Urinary bladder (tissue), 3 donors: ENCODE measurements at regions not wholly inside any gene's neighbourhood (a gene's known extent, or its start where the extent isn't known, plus 50 kb on each side); places are given as distances from the start of the nearest gene placed in this dataset.
"Not testable (repeated sequence)": the region's sequence is repeated elsewhere in the genome, so short reads cannot be mapped to it uniquely, and the experiment has no call there.

Source experiments
- DNase-seq: peaks from one replicate; pipeline ENCODE4 v3.0.0-alpha.2; 2015; ENCODE audit errors: extremely low spot score
- H3K27ac ChIP-seq: one replicate; pipeline ENCODE4 v1.5.1; 2013; ENCODE audit warnings: low read depth, mild to moderate bottlenecking, moderate library complexity
- H3K36me3 ChIP-seq: one replicate; pipeline ENCODE4 v1.6.1; 2013; ENCODE audit warnings: mild to moderate bottlenecking, moderate library complexity; ENCODE audit not compliant: insufficient read depth
- H3K4me1 ChIP-seq: one replicate; pipeline ENCODE4 v1.6.1; 2013; ENCODE audit warnings: mild to moderate bottlenecking, moderate library complexity; ENCODE audit not compliant: insufficient read depth
- H3K4me3 ChIP-seq: one replicate; pipeline ENCODE4 v1.5.1; 2013; ENCODE audit warnings: low read depth, low read length
- WGBS: extraction: QIAGEN DNeasy Blood & Tissue Kit; methylation state at CpG from one replicate; pipeline ENCODE4 v1.1.7; 2013; 5-methylcytosine and 5-hydroxymethylcytosine counted together
- donor health status: healthy with polysubstance abuse.
- donor health status: healthy.

GRCh38 chr16:29300541-29301535 is 105.7 kb downstream of the NPIPB11 start:
- not testable (repeated sequence) for H3K36me3 ChIP-seq, DNase-seq, H3K4me3 ChIP-seq, H3K4me1 ChIP-seq
- peak overlapping the region; percentile 35 for H3K27ac ChIP-seq
- WGBS, result 68% methylated on average over 27 of the region's 29 CpGs

DNA sequence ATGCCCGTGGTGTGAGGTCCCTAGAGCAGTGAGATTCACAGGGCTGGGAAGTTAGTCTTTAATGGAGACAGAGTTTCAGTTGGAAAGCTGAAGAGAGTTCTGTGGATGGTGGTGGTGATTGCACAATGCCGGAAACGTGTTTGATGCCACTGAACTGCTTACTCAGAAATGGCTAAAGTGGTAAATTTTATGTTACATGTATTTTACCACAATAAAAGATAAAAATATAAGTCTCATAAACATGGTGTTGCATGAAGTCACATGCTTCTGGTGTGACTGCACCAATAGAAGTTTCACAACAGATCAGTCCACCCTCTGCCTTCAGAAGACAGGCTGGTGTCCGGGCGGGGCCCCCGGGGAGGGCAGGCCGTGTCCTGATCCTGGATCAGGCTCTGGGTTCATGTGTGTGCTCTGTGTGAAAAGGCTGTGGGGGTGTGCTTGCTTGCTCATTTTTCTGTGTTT is 106.5 kb downstream of the NPIPB11 start:
- not testable (repeated sequence) for DNase-seq, H3K4me1 ChIP-seq, H3K27ac ChIP-seq, H3K36me3 ChIP-seq, H3K4me3 ChIP-seq
- 54% methylated on average over 7 of the region's 7 CpGs for WGBS

GRCh38 chr16:29298997-29299396 is 107.5 kb downstream of the NPIPB11 start:
- WGBS, result 94% methylated on average over 10 of the region's 10 CpGs
- not testable (repeated sequence) for H3K27ac ChIP-seq, H3K4me1 ChIP-seq, H3K4me3 ChIP-seq, H3K36me3 ChIP-seq, DNase-seq

GRCh38 chr16:29298307-29298706 is 108.2 kb downstream of the NPIPB11 start:
- WGBS, result 98% methylated on average over 8 of the region's 12 CpGs
- H3K4me1 ChIP-seq, result not testable (repeated sequence)

DNA sequence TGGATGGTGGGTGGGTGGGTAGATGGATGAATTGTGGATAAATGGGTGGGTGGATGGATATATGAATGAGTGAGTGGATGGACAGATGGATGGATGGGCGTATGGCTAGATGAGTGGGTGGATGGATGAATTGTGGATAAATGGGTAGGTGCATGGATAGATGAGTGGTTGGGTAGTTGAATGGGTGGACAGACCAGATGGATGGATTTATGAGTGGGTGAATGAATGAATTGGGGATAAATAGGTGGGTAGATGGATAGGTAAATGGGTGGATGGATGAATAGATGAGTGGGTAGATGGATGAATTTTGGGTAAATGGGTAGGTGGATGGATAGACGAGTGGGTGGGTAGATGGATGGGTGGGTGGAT is 108.7 kb downstream of the NPIPB11 start:
- not testable (repeated sequence) for H3K27ac ChIP-seq, H3K36me3 ChIP-seq, H3K4me1 ChIP-seq, DNase-seq, H3K4me3 ChIP-seq
- whole genome bisulfite sequencing, result 83% methylated on average over 2 of the region's 2 CpGs

More at GRCh38 chr16:29298307-29298706, 108.2 kb downstream of the NPIPB11 start:
- H3K4me3 ChIP-seq, H3K27ac ChIP-seq, DNase-seq, H3K36me3 ChIP-seq: not testable (repeated sequence)

- not testable (repeated sequence) for H3K4me1 ChIP-seq, H3K4me3 ChIP-seq, DNase-seq, H3K36me3 ChIP-seq, H3K27ac ChIP-seq
- 94% methylated on average over 17 of the region's 17 CpGs for WGBS
Measured at GRCh38 chr16:29297144-29297808, 109.2 kb downstream of the NPIPB11 start.

- 87% methylated on average over 11 of the region's 11 CpGs for WGBS
- DNase-seq, H3K4me3 ChIP-seq, H3K27ac ChIP-seq, H3K36me3 ChIP-seq, H3K4me1 ChIP-seq: not testable (repeated sequence)
Measured at GRCh38 chr16:29296176-29296575, 110.3 kb downstream of the NPIPB11 start.

GRCh38 chr16:29294951-29295795 is 111.3 kb downstream of the NPIPB11 start:
- 91% methylated on average over 21 of the region's 21 CpGs for WGBS
- H3K36me3 ChIP-seq, H3K4me1 ChIP-seq, DNase-seq, H3K4me3 ChIP-seq, H3K27ac ChIP-seq: not testable (repeated sequence)

DNA sequence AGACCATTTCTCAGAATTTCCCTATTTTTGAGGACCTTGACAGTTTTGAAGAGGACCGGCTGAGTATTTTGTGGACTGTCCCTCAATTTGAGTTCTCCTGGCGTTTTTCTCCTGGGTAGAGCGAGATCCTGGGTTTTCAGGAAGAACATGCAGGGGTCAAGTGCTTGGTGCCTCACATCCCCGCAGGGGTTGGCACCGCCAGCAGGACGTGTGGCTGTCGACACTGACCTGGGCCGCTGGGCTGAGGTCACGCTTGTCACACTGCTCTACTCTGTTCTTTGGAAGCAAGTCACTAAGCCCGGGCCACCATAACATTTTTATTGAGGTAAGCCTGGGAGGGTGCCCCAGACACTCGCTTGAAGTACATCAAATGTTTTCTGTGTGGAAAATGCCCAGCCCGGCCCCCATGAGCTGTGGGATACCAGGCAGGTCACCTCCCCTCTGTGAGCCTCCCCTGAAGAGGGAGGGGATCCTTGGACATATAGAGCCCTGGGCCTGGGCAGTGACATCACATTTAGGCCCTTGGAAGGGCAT is 112.0 kb downstream of the NPIPB11 start:
- DNase-seq, H3K4me1 ChIP-seq, H3K4me3 ChIP-seq, H3K36me3 ChIP-seq, H3K27ac ChIP-seq: not testable (repeated sequence)
- 93% methylated on average over 12 of the region's 12 CpGs for WGBS

DNA sequence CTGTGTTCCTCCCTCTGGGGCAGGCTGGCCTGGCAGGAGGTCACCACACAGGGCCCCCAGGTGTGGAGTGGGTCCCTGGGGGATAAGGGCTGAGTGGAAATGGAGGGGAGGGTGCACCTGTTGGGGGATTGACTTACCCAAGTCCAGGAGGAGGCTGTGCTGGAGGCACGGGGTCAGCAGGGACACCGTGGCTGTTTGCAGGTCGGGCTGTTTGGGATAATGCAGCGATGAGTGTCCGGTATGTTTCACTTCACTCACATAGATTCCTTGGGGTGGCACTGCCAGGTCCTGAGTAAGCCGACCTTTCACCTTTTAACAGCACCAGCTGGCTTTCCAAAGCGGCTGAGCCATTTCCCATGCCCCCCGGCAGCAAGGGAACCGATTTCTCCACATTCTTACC is 113.0 kb downstream of the NPIPB11 start:
- not testable (repeated sequence) for H3K27ac ChIP-seq, H3K4me1 ChIP-seq
- 95% methylated on average over 8 of the region's 9 CpGs for WGBS

DNA sequence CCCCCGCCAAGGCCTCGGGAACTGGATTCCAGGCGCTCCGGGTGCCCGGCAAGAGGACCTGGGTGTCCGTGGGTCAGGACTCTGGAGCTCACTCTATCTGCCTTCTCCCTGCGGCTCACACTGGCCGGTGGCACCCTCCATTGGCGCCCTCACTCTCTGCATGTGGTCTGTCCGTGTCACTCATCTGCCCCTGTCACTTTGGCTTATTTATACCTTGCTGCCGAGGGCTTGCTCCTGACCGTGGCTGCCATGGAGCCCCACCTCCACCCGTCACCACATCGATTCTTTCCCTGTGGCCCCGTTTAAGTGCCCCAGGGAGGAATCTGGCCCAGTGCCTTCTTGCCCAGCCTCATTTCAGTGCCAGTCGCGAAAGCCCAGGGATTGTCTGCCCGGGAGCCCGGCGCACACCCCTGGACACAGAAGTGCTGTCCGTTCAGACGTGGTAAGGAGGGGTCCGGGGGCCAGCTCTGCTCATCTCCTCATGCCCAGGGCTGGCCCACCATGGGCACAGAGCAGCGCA is 113.5 kb downstream of the NPIPB11 start:
- H3K27ac ChIP-seq, DNase-seq, H3K4me1 ChIP-seq: not testable (repeated sequence)

More for the DNA sequence above, 113.0 kb downstream of the NPIPB11 start:
- not testable (repeated sequence) for H3K36me3 ChIP-seq, H3K4me3 ChIP-seq, DNase-seq

GRCh38 chr16:29291329-29292271 is 114.9 kb downstream of the NPIPB11 start:
- not testable (repeated sequence) for DNase-seq, H3K4me1 ChIP-seq, H3K4me3 ChIP-seq, H3K36me3 ChIP-seq
- WGBS, result 78% methylated on average over 27 of the region's 30 CpGs
- H3K27ac ChIP-seq, result peak overlapping the region; percentile 25

More for the DNA sequence above, 113.5 kb downstream of the NPIPB11 start:
- WGBS, result 87% methylated on average over 22 of the region's 24 CpGs
- not testable (repeated sequence) for H3K4me3 ChIP-seq, H3K36me3 ChIP-seq
